CD4-positive, alpha-beta T cell (primary cell): ENCODE measurements at regions not wholly inside any gene's neighbourhood (a gene's known extent, or its start where the extent isn't known, plus 50 kb on each side); places are given as distances from the start of the nearest gene placed in this dataset.

ENCODE experiments used
- ATAC-seq: fragments of 200-7000 bp; cut with Tn5 transposase; one replicate; pipeline ENCODE4 v1.10.0; 2022; ENCODE audit warnings: mild to moderate bottlenecking; ENCODE audit not compliant: poor library complexity
- CTCF ChIA-PET: fragments of 350-600 bp; sonication (Branson Sonifier 250); formaldehyde crosslinking; loops from one replicate; lab custom pipeline; 2021; ENCODE audit warnings: antibody characterized with exemption, inconsistent platforms; lab: Charles Lee
- POLR2A ChIA-PET: fragments of 350-600 bp; sonication (Branson Sonifier 250); formaldehyde crosslinking; loops from one replicate; lab custom pipeline; 2021; ENCODE audit warnings: antibody characterized with exemption, inconsistent platforms; lab: Charles Lee
- DNase-seq, 14 experiments: peaks; one replicate each; pipeline ENCODE4 v3.0.0-alpha.2; 2013 to 2020; ENCODE audit warnings: mixed read lengths in 2 of 14
- H3K27ac ChIP-seq, 2 donors: one replicate each; pipeline versions ENCODE4 v1.5.1 to v1.7.0; 2013; ENCODE audit warnings: low read length in 2 of 2, low read depth in 1 of 2, mild to moderate bottlenecking in 1 of 2
- H3K27me3 ChIP-seq, 2 experiments: 1 replicate in 1 of 2; 2 replicates in 1 of 2; pipeline versions ENCODE4 v1.6.1 to v1.7.0; 2013; ENCODE audit warnings: low read length in 2 of 2, control low read depth in 1 of 2, mild to moderate bottlenecking in 1 of 2, moderate library complexity in 1 of 2; ENCODE audit not compliant: insufficient read depth in 2 of 2, control insufficient read depth in 1 of 2
- H3K36me3 ChIP-seq: one replicate; pipeline ENCODE4 v1.6.1; 2013; ENCODE audit warnings: low read length, control low read depth; ENCODE audit not compliant: insufficient read depth
- H3K4me1 ChIP-seq: one replicate; pipeline ENCODE4 v1.6.1; 2013; ENCODE audit warnings: low read length, control low read depth; ENCODE audit not compliant: insufficient read depth
- H3K4me3 ChIP-seq: one replicate; pipeline ENCODE4 v1.5.1; 2013; ENCODE audit warnings: mild to moderate bottlenecking, low read length, moderate library complexity
- H3K9me3 ChIP-seq, 2 experiments: 1 replicate in 1 of 2; 2 replicates in 1 of 2; pipeline versions ENCODE4 v1.6.1 to v1.7.0; 2013; ENCODE audit warnings: low read length in 2 of 2, mild to moderate bottlenecking in 2 of 2, control low read depth in 1 of 2, moderate library complexity in 1 of 2; ENCODE audit not compliant: control insufficient read depth in 1 of 2, insufficient read depth in 1 of 2
- H3K27ac Mint-ChIP-seq: one replicate; pipeline ENCODE4 v1.8.0; 2020; ENCODE audit warnings: mixed read lengths
- H3K27me3 Mint-ChIP-seq: one replicate; pipeline ENCODE4 v1.8.0; 2021; ENCODE audit warnings: mixed read lengths
- H3K36me3 Mint-ChIP-seq: one replicate; pipeline ENCODE4 v1.8.0; 2021; ENCODE audit warnings: low read depth, mixed read lengths
- H3K4me1 Mint-ChIP-seq: one replicate; pipeline ENCODE4 v1.8.0; 2021; ENCODE audit warnings: low read depth, mixed read lengths
- H3K4me3 Mint-ChIP-seq: one replicate; pipeline ENCODE4 v1.8.0; 2020; ENCODE audit warnings: mild to moderate bottlenecking, mixed read lengths
- H3K9me3 Mint-ChIP-seq: one replicate; pipeline ENCODE4 v1.8.0; 2020; ENCODE audit warnings: mixed read lengths
- CTCF ChIP-seq: fragments of 200-600 bp; IDR thresholded peaks from one replicate; pipeline ENCODE4 v1.8.0; 2022; ENCODE audit warnings: antibody characterized with exemption, mild to moderate bottlenecking
- intact Hi-C, 2 experiments: fragments of 100-400 bp; cut with DNase I in 1 of 2; cut with micrococcal nuclease in 1 of 2; formaldehyde crosslinking; loops; one replicate each; pipeline versions ENCODE4 v1.15.1 to v1.9.0; 2023 to 2025; cut with DNase I, micrococcal nuclease

- no peak for ATAC-seq
- TF ChIP-seq CTCF: no peak
- Histone ChIP-seq H3K36me3 (no peaks in the 10 kb centered on the region), H3K9me3 (peaks cover 0 to 3% of the 10 kb centered on the region in 2 experiments), H3K27ac (no peak overlapping the region), H3K4me1 (peaks cover 5% of the 10 kb centered on the region), H3K4me3 (no peak overlapping the region), H3K27me3 (no peaks in the 10 kb centered on the region)
- Mint-ChIP-seq H3K4me1 (no peaks in the 10 kb centered on the region), H3K4me3 (no peak overlapping the region), H3K27me3 (peaks cover 41% of the 10 kb centered on the region), H3K27ac (no peak overlapping the region), H3K9me3 (no peaks in the 10 kb centered on the region), H3K36me3 (no peaks in the 10 kb centered on the region)
- intact Hi-C loops: no loop called here
- ChIA-PET CTCF (no interaction called here), POLR2A (no interaction called here)
- DNase-seq: no peak
Measured at GRCh38 chr15:92527197-92527596, 128.4 kb downstream of the FAM174B start.

GRCh38 chr15:92525758-92526245, 129.8 kb downstream of the FAM174B start:
- ChIA-PET CTCF (interaction anchor here (1.0 kb wide), 1 partner anchor 189 kb away, joined by 3 read pairs; no protein-coding TSS in a partner anchor), POLR2A (no interaction called here)
- Mint-ChIP-seq H3K4me3 (no peak overlapping the region), H3K9me3 (no peaks in the 10 kb centered on the region), H3K4me1 (no peaks in the 10 kb centered on the region), H3K27ac (no peak overlapping the region), H3K27me3 (peaks cover 27% of the 10 kb centered on the region), H3K36me3 (no peaks in the 10 kb centered on the region)
- Histone ChIP-seq H3K4me3 (no peak overlapping the region), H3K36me3 (no peaks in the 10 kb centered on the region), H3K9me3 (peaks cover 0 to 3% of the 10 kb centered on the region in 2 experiments), H3K27ac (no peak overlapping the region), H3K4me1 (peaks cover 7% of the 10 kb centered on the region), H3K27me3 (no peaks in the 10 kb centered on the region)
- no peak for DNase-seq
- TF ChIP-seq CTCF: no peak
- ATAC-seq: no peak
- intact Hi-C loops: no loop called here

GRCh38 chr15:92524874-92525565, 130.6 kb downstream of the FAM174B start:
- no peak for ATAC-seq
- CTCF ChIA-PET: interaction anchor here (1.0 kb wide), 1 partner anchor 190 kb away, joined by 3 read pairs; no protein-coding TSS in a partner anchor

More at GRCh38 chr15:92524874-92525565, 130.6 kb downstream of the FAM174B start:
- POLR2A ChIA-PET: no interaction called here
- TF ChIP-seq CTCF: no peak
- no peak overlapping the region for H3K4me3 ChIP-seq
- no peaks in the 10 kb centered on the region for H3K27me3 ChIP-seq
- DNase-seq: no peak
- H3K4me1 ChIP-seq: peaks cover 7% of the 10 kb centered on the region
- H3K36me3 Mint-ChIP-seq: no peaks in the 10 kb centered on the region
- H3K27ac ChIP-seq: no peak overlapping the region
- intact Hi-C loops: no loop called here
- no peak overlapping the region for H3K27ac Mint-ChIP-seq
- H3K4me3 Mint-ChIP-seq: no peak overlapping the region
- no peaks in the 10 kb centered on the region for H3K4me1 Mint-ChIP-seq
- H3K9me3 ChIP-seq: peaks cover 0 to 3% of the 10 kb centered on the region in 2 experiments
- no peaks in the 10 kb centered on the region for H3K9me3 Mint-ChIP-seq
- peaks cover 20% of the 10 kb centered on the region for H3K27me3 Mint-ChIP-seq
- no peaks in the 10 kb centered on the region for H3K36me3 ChIP-seq
